Testis (tissue), 2 donors: ENCODE measurements at regions not wholly inside any gene's neighbourhood (a gene's known extent, or its start where the extent isn't known, plus 50 kb on each side); places are given as distances from the start of the nearest gene placed in this dataset.

Experiments used
- DNase-seq: peaks from one replicate; pipeline ENCODE4 v3.0.0-alpha.2; 2019
- H3K27ac ChIP-seq, 2 donors: fragments of 200-600 bp; sonication (generic); one replicate each; pipeline ENCODE4 v1.5.1; 2019
- H3K27me3 ChIP-seq: fragments of 200-600 bp; sonication (generic); one replicate; pipeline ENCODE4 v1.5.1; 2019
- H3K36me3 ChIP-seq: fragments of 200-600 bp; sonication (generic); one replicate; pipeline ENCODE4 v1.5.1; 2017; ENCODE audit warnings: low read depth; ENCODE audit errors: missing control alignments
- H3K4me1 ChIP-seq: fragments of 200-600 bp; sonication (generic); one replicate; pipeline ENCODE4 v1.5.1; 2019
- H3K4me3 ChIP-seq, 2 donors: fragments of 200-600 bp; sonication (generic); one replicate each; pipeline ENCODE4 v1.5.1; 2017 to 2019
- H3K9me3 ChIP-seq: fragments of 200-600 bp; sonication (generic); one replicate; pipeline ENCODE4 v1.5.1; 2017
- POLR2A ChIP-seq: fragments of 450-650 bp; IDR thresholded peaks from one replicate; pipeline ENCODE4 v1.6.1; 2017; ENCODE audit warnings: antibody characterized with exemption, mild to moderate bottlenecking, moderate library complexity
- WGBS, 2 donors: methylation state at CpG; one replicate each; pipeline ENCODE4 v1.1.5; 2018; 5-methylcytosine and 5-hydroxymethylcytosine counted together
- intact Hi-C: fragments of 100-400 bp; cut with DNase I; formaldehyde crosslinking; loops from one replicate; pipeline ENCODE4 v1.15.1; 2023; ENCODE audit warnings: low total_unique reads
- TF ChIP-seq, protein P1 (sequence below), 3 experiments: fragments of 450-650 bp in 2 of 3; fragments of 200-600 bp in 1 of 3; sonication (generic) in 1 of 3; IDR thresholded peaks; one replicate each; pipeline ENCODE4 v1.5.1; 2016 to 2019; ENCODE audit warnings: antibody characterized with exemption in 3 of 3, mild to moderate bottlenecking in 2 of 3, moderate library complexity in 1 of 3

DNA sequence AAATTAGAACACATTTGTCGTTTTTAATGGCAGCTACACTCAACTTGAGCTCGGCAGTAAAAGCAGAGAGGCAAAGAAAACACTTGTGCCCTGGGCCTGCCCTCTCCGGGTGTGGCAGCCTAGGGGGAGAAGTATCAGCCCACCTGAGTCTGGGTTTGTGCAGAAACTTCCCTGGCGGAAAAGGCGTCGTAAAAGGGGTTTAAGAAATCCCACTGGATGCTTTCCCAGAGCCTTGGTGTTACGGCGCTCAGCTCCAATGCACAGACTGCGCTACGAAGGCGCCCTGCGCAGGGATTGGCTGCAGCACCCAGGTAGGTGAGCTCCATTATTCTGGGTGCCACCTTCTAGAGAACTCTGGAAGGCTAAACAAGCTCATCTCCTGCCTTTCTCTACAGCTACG lies 461.5 kb upstream of the NR2F2 start:
- Histone ChIP-seq H3K27me3 (no peaks in the 10 kb centered on the region), H3K36me3 (no peaks in the 10 kb centered on the region), H3K4me3 (peak overlapping the region in 1 of 2 donors; percentile 29), H3K27ac (peak overlapping the region in 1 of 2 donors; percentile 21), H3K4me1 (no peaks in the 10 kb centered on the region), H3K9me3 (no peaks in the 10 kb centered on the region)
- no peak for DNase-seq
- intact Hi-C loops: no loop called here
- TF ChIP-seq POLR2A: no peak
- TF ChIP-seq, protein P1, sequence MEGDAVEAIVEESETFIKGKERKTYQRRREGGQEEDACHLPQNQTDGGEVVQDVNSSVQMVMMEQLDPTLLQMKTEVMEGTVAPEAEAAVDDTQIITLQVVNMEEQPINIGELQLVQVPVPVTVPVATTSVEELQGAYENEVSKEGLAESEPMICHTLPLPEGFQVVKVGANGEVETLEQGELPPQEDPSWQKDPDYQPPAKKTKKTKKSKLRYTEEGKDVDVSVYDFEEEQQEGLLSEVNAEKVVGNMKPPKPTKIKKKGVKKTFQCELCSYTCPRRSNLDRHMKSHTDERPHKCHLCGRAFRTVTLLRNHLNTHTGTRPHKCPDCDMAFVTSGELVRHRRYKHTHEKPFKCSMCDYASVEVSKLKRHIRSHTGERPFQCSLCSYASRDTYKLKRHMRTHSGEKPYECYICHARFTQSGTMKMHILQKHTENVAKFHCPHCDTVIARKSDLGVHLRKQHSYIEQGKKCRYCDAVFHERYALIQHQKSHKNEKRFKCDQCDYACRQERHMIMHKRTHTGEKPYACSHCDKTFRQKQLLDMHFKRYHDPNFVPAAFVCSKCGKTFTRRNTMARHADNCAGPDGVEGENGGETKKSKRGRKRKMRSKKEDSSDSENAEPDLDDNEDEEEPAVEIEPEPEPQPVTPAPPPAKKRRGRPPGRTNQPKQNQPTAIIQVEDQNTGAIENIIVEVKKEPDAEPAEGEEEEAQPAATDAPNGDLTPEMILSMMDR (IDR thresholded peaks at IDR 0.05): no peak
- WGBS, 2 donors: 57 to 66% methylated on average over 13 of the region's 13 CpGs

DNA sequence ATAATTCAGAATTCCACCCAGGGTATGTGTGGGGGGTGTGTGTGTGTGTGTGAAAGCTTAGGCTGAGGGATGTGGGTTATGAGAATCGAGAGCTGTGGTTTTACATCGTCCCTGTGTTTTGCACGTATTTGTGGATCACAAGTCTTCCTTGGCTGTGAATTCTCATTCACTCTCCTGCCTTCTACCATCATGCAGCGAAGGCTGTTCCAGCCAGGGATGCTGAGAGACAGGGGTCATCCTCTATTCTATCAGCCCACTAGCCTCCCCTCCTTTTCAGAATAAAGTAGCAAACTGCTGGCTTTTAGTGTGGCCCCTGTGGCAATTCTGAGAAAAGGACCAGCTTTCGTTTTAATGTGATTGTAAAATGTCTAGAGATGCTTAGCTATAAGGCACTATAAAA lies 460.6 kb upstream of the NR2F2 start:
- no peak for DNase-seq
- intact Hi-C loops: no loop called here
- TF ChIP-seq, protein P1 (IDR thresholded peaks at IDR 0.05): no peak
- TF ChIP-seq POLR2A: no peak
- H3K27ac ChIP-seq: peak overlapping the region in 1 of 2 donors; percentile 21
- no peaks in the 10 kb centered on the region for H3K36me3 ChIP-seq
- WGBS, 2 donors: 38 to 50% methylated on average over 5 of the region's 5 CpGs
- no peaks in the 10 kb centered on the region for H3K9me3 ChIP-seq
- H3K27me3 ChIP-seq: no peaks in the 10 kb centered on the region
- H3K4me3 ChIP-seq: no peak overlapping the region
- H3K4me1 ChIP-seq: no peaks in the 10 kb centered on the region

DNA sequence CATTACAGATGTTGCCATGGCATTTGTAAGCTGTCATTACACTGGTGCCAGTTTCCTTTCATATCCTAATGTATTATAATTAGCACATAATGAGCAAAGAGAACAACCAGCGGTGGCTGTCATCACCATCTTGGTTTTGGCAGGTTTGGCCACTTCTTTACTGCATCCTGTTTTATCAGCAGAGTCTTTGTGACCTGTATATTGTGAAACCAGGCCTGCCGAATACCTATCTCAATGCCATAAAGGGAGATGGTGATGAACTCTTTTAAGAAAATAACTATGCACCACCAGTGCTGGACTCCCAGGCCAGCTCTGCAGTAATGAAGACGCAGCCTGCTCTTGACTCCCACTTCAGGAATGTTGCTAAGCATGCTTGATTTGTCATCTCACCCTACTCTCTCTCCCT lies 458.1 kb upstream of the NR2F2 start:
- Histone ChIP-seq H3K27me3 (no peaks in the 10 kb centered on the region), H3K4me1 (no peaks in the 10 kb centered on the region), H3K4me3 (no peak overlapping the region), H3K27ac (no peak overlapping the region), H3K36me3 (no peaks in the 10 kb centered on the region), H3K9me3 (no peaks in the 10 kb centered on the region)
- 67 to 70% methylated on average over 3 of the region's 3 CpGs for WGBS, 2 donors
- intact Hi-C loops: no loop called here
- TF ChIP-seq, protein P1 (IDR thresholded peaks at IDR 0.05): no peak
- no peak for TF ChIP-seq POLR2A
- DNase-seq: no peak

DNA sequence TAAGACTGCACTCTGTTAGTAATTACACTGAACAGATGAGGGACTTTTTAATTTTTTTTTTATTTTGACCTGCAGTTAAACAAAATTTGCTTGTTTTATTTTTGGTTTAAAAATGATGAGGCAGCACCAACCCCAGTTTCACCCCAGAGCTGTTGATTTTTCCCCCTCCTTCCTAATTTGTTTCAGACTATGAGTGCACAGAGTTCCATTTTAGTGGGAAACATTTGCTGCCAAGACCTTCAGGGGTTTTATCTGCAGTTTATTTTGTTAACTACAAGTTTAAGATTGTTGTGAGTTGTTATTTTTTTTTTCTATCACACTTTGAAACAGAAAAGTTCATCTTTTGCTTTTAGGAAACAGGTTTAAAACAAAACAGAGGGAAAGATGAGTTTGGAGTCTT lies 455.9 kb upstream of the NR2F2 start:
- DNase-seq: no peak
- Histone ChIP-seq H3K9me3 (no peaks in the 10 kb centered on the region), H3K27ac (peak overlapping the region in 1 of 2 donors; percentile 71), H3K36me3 (no peaks in the 10 kb centered on the region), H3K27me3 (no peaks in the 10 kb centered on the region), H3K4me3 (no peak overlapping the region), H3K4me1 (no peaks in the 10 kb centered on the region)
- TF ChIP-seq, protein P1 (IDR thresholded peaks at IDR 0.05): no peak
- no peak for TF ChIP-seq POLR2A
- intact Hi-C loops: no loop called here

DNA sequence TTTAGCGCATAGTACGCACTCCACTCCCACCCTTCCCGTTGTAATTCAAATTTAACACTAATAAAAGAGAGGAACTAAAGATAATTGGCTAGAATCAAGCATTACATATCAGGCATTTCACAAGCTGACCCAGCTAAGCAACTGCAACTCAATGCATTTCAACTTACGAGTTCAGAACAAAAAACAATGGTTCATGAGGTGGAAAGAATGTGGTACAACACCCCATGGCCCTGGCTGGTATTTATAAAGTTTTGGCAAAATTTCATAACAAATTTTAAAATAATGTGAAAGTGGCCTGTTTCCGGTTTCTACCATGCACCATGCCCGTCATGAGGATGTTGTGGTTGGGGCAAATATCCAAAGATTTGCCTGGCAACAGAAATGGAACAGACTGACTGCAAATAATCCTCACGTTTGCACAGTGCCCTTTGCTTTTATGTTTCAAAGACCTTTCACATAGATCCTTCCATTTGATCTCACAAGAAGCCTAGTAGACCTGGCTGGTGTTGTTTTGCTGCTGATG lies 455.3 kb upstream of the NR2F2 start:
- DNase-seq: no peak
- Histone ChIP-seq H3K4me1 (peaks cover 4% of the 10 kb centered on the region), H3K9me3 (no peaks in the 10 kb centered on the region), H3K27ac (peak overlapping the region in 1 of 2 donors; percentile 71), H3K4me3 (no peak overlapping the region), H3K36me3 (no peaks in the 10 kb centered on the region), H3K27me3 (no peaks in the 10 kb centered on the region)
- TF ChIP-seq, protein P1 (IDR thresholded peaks at IDR 0.05): no peak
- no peak for TF ChIP-seq POLR2A
- intact Hi-C loops: no loop called here
- 42 to 45% methylated on average over 7 of the region's 7 CpGs for WGBS, 2 donors
